Activated CD8-positive, alpha-beta memory T cell treated with anti-CD3 and anti-CD28 coated beads for 48 hours (primary cell): ENCODE measurements at regions not wholly inside any gene's neighbourhood (a gene's known extent, or its start where the extent isn't known, plus 50 kb on each side); places are given as distances from the start of the nearest gene placed in this dataset.

Experiments
- DNase-seq, 3 experiments: peaks; one replicate each; pipeline ENCODE4 v3.0.0-alpha.2; 2020; ENCODE audit warnings: low read depth in 2 of 3, low spot score in 2 of 3

GRCh38 chr19:31553846-31554215, 204.6 kb upstream of the TSHZ3 start:
- no peak for DNase-seq

GRCh38 chr19:31554360-31554759, 205.1 kb upstream of the TSHZ3 start:
- no peak for DNase-seq

GRCh38 chr19:31555634-31556215, 206.5 kb upstream of the TSHZ3 start:
- no peak for DNase-seq

GRCh38 chr19:31559494-31559893, 210.3 kb upstream of the TSHZ3 start:
- DNase-seq: no peak

- DNase-seq: no peak
Measured at GRCh38 chr19:31560086-31561060, 211.1 kb upstream of the TSHZ3 start.

GRCh38 chr19:31562966-31563612, 213.9 kb upstream of the TSHZ3 start:
- no peak for DNase-seq

GRCh38 chr19:31567776-31568175, 218.5 kb upstream of the TSHZ3 start:
- DNase-seq: no peak

GRCh38 chr19:31568724-31569123, 219.5 kb upstream of the TSHZ3 start:
- DNase-seq: no peak

- DNase-seq: no peak
Measured at GRCh38 chr19:31570718-31571117, 221.5 kb upstream of the TSHZ3 start.

GRCh38 chr19:31572102-31572975, 223.1 kb upstream of the TSHZ3 start:
- DNase-seq: no peak

- DNase-seq: no peak
Measured at GRCh38 chr19:31572976-31573298, 223.7 kb upstream of the TSHZ3 start.

GRCh38 chr19:31574251-31574973, 225.2 kb upstream of the TSHZ3 start:
- no peak for DNase-seq

- DNase-seq: no peak
Measured at GRCh38 chr19:31575846-31576335, 226.7 kb upstream of the TSHZ3 start.

GRCh38 chr19:31578326-31578725, 229.1 kb upstream of the TSHZ3 start:
- no peak for DNase-seq

GRCh38 chr19:31583148-31583547, 233.9 kb upstream of the TSHZ3 start:
- no peak for DNase-seq

- no peak for DNase-seq
Measured at GRCh38 chr19:31586282-31586681, 237.0 kb upstream of the TSHZ3 start.

- no peak for DNase-seq
Measured at GRCh38 chr19:31589109-31589508, 239.9 kb upstream of the TSHZ3 start.

- no peak for DNase-seq
Measured at GRCh38 chr19:31591258-31591657, 242.0 kb upstream of the TSHZ3 start.

GRCh38 chr19:31592456-31592855, 243.2 kb upstream of the TSHZ3 start:
- no peak for DNase-seq

- no peak for DNase-seq
Measured at GRCh38 chr19:31594701-31595100, 245.5 kb upstream of the TSHZ3 start.
